Pons (tissue), 1 donor: ENCODE measurements at regions not wholly inside any gene's neighbourhood (a gene's known extent, or its start where the extent isn't known, plus 50 kb on each side); places are given as distances from the start of the nearest gene placed in this dataset.

Source experiments
- DNase-seq: peaks from one replicate; pipeline ENCODE4 v3.0.0-alpha.2; 2016; ENCODE audit warnings: low spot score

DNA sequence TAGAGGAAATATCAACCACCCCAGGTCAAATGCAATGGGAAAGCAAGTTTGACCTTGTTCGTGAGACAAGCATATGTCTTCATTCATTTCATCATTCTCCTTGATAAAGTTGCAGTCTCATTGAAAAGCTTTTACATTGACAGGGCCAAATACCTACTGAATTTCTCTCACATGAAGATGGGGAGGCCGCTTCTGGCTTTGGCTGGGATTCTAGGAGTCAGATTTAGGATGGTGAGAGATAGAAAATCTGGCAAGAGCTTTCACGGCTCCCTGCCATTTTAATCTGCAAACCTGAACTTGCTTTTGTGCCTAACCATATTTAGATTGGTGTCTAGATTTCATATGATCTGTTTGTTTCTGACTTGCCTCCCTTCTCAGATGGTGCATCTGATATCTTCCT, 88.0 kb downstream of the TMEM100 start:
- DNase-seq = no peak

DNA sequence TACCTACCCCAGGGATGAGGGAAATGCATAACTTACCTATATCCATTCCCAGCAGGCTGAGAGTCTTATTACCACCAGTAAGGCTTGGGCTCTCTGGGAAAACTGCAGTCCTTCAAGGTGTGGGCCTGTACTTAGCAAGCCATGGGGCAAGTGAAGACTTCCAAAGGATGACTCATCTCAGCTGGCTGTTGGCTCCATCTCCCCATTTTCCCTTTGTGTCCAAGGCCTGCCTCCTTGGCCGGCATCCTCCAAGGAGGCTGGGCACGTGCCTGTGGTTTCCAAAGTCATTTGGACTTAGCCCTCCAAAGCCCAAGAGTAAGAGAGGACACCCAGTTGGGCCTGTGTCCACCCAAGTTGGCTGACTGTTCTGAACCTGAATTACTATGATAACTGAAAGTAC, 89.8 kb downstream of the TMEM100 start:
- no peak for DNase-seq

DNA sequence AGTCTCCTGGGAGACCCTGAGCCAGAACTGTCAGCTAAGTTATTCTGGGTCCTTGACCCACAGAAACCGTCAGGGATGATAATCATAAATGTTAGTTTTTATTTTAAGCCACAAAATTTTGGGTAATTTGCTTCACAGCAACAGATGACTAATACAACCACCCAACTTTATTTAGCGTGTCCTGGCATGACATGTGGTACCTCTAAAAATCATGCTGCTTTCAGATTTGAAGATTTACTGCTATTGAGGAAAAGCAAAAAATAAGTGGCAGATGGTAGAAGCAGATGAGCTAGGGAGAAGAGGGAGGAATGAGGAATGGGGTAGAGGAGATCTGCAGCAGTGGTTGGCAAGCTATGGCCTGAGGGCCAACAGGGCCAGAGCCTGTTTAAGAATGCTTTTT, 90.4 kb downstream of the TMEM100 start:
- DNase-seq = no peak

DNA sequence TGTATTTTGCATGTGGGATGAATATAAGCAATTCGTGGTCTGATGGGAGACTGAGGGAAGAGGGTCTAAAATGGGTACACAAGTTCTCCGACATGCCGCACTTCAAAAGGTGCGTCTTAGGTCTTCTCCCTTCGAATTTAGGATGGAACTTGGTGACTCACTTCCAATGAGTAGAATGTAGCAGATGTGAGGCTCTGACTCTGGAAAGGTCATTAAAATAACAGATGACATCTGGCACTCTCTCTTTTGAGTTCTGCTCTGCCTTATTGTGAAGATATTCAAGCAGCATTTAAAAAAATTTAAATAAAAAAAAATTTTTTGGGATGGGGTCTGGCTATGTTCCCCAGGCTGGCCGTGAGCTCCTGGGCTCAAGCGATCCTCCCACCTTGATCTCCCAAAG, 92.7 kb downstream of the TMEM100 start:
- DNase-seq = no peak

DNA sequence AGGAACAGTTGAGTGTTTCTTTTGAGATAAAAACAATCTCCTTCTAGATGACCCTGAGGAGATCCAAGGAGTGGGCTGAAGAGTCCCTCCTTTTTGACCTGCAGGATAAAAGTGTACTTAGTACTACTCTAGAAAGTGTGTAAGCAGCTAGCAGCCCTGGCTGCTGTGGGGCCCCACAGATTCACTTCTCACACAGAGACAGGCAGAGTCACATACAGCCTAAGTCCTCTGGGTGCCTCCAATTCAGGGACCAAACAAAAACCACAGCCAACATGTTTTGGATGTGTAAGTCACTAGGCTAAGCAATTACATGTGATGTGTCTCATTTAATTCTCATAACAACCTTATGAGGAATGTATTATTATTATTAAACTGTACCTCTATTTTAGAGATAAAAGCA, 97.1 kb downstream of the TMEM100 start:
- no peak for DNase-seq

DNA sequence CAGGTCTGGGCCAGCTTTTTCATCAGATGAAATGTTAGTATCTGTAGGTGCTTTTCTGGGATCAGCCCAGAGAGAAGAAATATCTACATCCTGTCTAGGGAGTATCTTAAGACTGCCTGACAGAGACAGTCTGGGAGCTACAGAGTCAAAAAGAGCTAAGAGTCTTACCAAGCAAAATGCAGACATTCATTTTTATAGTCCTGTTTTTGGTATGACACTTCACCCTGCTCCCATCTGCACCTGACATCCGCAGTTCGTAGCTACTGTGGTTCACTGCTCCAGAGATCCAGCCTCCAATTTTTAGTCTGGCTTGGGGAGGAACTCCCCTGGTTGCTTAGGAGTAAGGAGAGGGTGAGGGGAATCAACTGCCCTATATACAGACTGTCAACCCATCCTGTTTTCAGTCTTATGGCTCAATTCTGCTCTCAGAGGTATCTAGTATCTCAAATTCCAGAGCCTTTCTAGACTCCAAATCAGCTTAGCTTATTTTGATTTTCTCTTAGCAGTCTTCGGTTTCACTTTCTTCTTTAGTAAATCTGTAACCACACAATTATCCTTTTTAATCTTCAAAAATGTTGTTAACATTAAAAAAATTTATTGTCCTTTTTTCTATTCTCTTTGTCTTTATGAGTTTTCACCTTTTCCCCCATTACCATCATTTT, 97.8 kb downstream of the TMEM100 start:
- no peak for DNase-seq

DNA sequence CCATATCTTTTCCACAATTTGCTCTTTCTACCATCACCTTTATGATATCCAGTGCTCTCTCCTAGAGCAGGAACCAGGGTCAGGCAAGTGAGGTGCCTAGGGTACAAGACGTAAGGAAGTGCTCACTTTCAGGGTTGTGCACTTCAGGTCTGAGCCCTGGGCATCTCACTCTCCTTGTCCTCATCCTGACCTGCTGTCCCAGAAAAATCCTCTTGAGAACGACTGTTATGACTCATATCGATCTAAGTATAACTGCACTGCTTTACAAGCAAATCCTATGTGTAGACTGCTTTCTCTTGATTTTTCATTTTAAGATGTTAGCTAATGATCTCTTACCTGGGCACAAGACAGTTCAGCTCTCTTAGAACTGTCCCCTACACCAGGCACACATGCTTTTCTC, 100.1 kb downstream of the TMEM100 start:
- no peak for DNase-seq

DNA sequence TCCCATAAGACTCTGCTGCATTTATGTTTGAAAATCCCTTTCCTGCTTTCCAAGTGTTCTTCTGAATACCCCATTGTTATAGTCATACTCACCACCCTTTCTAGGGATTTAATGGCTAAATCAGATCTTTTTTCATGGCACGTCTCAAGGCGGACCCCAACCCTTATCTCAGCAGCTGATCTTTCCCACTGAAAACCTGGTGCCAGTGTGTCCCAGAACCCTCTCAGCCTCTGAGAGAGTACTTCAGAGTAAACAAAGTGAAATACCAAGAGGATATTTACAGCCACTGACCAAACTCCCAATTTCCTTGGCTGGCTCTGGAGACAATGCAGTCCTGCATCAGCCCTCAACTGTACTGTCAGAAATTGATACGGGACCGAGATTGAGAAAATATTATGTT, 101.7 kb downstream of the TMEM100 start:
- no peak for DNase-seq

DNA sequence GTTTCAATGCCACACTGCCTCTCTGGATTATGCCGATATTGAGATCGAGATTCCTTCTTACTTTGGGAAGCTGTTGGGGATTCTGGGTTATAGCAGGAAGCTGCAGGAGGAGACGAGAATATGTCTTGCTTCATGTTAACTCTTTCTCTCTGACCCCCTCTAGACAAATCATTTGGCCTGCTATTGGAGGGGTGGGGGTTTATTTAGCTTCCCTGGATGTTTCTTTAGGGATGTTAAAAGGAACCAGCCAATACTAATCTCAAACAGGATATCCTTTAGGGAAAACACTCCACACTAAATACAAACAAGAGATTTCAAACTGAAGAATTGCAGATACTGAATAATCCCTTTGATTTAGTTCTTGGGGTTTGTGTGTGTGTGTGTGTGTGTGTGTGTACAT, 102.6 kb downstream of the TMEM100 start:
- DNase-seq = no peak

DNA sequence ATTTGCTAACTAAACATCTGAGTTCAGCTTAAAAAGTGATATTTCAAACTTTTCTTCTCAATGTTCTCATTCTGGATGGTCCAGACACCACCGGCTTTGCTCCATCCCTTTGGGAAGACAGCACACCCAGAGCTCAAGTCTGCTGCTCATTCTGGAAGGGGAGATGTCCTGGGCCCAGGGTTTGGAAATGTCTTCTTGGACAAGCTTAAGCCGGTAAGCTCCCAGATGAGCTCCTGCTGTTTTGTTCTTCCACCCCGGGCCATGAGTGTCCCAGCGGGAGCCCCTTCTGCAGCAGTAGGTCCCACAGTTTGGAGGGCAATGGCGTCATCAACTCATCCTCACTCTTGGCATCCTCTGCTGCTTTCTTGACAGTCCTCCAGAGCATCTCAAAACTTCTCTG, 105.2 kb downstream of the TMEM100 start:
- DNase-seq = no peak

DNA sequence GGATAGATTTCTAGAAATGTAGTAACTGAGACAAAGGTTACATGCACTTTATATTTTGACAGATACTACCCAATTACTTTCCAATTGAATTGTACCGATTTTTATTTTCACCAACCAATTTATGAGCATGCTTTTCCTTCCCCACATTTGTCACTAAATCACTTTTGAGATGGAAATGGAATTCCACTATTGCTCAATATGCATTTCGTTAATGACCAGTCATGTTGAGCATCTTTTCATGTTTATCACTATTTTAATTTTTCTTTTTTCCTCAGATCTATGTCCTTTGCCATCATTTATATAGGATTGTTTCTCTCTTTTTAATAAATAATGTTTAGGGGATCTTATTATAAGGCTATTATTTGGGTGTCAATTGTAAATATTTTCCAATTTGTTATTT, 102.8 kb upstream of the SMIM36 start:
- DNase-seq = no peak

DNA sequence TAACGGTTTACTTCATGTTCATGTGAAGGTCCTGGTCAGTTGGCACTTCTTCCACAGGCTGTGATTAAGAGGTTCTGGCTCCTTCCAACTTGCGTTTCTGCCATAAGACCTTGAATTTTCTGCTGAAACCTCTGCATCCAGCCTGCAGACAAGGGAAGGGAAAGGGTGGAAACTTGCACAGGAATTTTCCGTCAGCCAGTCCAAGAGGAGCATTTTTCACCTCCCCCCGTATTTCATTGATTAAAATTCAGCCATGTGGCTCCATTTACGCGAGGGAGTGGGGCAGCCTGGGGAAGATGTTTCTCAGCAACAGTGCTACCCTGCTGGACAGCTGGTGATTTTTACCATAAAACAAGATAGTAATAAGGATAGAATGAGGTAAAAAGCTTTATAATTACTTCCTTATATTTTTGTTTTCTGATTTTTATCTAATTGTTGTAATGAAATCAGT, 101.5 kb upstream of the SMIM36 start:
- DNase-seq = no peak

DNA sequence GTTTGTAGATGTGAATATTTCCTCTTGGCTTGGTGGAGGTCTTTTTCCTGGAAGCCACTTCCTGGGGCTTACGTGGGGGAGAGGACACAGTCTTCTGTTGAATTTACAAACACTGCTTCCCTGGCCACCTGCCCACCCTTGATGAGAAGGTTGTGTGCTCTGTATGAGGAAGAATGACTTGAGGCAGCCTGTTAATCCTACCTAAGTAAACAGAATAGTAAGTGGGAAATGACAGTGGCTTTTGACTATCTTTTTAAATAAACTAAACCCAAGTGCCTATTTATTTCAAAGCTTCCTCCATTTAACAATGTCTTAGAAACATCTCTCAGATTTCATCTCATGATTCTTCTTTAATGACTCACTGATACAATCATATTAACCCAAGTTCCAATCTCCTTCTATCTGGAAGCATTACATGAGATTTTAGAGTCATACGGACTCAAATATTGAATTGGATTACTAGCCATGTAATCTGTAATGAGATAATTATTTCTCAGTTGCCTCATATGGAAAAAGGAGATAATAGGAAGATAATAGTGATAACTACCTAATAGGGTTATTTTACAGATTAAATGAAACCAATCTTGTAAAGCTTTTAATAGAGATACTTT, 96.6 kb upstream of the SMIM36 start:
- no peak for DNase-seq

DNA sequence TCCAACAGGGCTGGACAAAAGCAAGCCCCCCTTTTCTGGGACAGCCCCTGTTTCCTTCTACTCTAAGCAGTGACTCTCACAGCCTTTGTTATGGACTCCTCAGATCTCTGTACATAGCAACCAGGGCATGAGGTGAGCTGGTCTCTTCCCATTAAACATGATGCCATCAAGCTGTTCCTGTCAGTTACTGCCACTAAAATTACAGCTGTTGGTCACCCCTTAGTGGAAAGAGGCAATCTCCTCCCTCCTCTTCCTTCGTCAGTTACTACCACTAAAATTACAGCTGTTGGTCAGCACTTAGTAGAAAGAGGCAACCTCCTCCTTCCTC, 95.2 kb upstream of the SMIM36 start:
- no peak for DNase-seq

DNA sequence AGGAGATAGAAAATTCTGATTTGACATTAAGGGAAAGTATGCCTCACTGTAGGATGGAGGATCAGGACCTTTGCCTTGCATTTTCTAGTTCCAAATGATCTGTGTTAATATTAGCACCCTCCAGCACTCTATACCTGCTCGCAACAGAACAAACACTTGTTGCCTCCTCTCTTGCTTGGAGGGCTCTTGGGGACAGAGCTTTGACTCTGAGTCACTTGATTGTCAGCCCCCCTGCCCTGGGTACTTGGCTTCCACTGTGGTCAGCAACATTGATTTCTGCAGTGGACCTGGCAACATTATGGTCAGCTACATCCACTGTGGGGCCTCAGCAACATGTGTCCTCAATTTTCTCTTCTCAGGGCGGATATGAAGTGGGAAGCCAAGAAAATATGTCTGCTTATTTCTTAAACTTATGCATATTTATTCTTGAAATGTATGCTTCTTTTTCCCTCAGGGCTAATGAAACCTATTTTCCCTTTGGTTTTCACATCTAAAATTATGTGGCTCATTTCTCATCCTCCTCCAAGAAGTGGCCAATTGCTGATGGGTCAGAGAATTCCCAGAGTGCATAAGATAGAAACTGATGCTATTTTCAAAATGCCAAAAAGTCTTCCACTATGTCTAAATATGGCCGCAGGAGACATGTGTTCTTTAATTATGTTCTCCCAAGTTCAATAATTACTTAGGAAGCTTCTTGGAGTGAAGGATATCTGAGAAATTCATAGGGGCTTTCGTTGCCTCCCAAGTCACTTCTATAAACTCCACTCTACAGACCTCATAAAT, 94.6 kb upstream of the SMIM36 start:
- DNase-seq = no peak

DNA sequence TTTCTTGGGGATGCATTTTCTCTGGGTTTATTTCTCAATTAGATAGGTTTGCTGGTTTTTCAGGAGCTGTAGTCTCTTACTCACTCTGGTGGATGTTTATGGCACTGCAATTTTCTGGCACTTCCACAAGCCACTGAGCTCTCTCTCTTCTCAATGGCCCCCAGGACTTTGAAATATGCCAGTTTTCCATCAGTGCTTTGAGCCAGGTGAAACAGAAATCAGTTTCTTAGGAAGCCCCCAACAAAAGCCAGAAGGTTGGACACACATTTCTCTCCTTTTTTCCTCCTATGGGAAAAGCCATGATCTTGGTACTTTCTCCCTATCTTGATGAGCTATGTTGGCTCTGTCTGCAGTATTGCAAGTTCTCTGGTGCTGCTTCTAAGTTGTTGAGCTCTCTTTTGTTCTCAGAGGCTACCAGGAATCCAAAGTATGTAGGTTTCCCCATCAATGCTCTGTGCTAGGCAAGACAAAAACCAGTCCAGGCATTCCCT, 90.7 kb upstream of the SMIM36 start:
- no peak for DNase-seq

DNA sequence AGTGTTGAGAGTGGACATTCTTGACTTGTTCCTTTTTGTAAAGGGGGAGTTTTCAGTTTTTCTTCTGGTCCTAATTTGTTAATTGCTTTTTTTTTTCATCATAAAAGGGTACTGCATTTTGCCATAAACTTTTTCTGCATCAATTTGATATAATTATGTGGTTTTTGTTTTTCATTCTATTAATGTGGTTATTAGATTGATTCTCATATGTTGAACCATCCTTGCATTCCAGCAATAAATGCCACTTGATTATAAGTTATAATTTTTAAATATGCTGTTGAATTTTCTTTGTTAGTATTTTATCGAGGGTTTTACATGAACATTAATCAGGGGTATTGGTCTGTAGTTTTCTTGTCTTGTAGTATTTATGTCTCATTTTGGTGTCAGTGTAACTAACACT, 87.2 kb upstream of the SMIM36 start:
- no peak for DNase-seq

DNA sequence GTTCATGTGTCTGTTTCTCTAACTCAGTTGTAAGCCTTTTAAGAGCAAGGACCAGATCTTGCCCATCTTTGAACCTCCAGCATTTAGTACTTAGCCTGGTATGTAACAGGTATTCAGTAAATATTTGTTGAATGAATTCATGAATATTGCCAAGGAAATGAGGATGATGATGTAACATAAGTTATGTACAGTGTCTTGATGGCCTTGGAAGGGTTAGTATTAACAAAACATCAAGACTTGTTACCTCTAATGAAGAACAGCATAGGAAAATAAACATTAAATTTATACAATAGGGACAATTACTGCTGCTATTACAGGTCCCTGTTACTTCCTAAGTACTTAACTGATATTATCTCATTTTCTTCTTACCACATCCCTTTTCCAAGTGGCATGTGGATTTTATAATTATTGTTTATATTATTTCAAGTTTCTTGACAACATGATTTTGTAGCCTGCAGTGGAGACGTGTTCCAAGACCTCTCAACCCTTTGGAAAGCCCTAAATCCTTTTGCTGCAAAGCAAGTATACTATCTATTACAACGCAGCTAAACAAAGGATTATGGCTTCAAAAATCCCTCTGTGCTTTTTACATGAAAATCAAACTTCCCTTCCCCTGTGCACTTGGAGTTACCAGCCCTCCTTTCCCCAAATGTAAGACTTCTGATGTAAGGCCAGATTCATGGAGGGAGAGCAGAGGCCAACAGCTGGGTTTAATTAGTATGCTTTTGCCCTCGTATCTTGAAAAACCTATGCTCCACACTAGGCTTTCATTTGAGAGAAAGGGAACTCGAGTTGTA, 77.4 kb upstream of the SMIM36 start:
- no peak for DNase-seq

DNA sequence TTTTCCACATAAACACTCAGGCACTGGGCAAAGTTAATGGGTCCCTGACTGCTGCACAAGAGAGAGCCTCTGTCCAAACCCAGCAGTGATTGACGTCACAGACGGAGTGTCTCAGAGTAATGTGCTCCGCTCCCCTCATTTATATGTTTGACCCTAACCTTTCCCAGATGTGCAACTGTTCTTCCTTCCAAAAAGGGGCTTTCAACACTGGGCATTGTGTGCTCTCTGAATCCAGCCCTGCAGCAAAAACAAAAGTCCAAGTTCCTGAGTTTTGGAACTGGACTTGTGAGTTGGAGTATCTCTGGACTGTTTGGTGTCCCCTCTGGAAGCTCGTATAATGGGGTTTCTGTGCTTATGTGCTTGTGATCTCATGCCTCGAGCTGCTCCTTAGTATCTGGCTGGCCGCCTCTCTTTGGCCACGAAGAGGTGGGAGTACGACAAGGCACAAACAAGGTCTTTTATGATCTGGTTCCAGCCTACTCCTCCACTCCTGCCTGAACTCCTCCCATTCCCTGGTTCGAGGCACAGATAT, 76.4 kb upstream of the SMIM36 start:
- DNase-seq = no peak

DNA sequence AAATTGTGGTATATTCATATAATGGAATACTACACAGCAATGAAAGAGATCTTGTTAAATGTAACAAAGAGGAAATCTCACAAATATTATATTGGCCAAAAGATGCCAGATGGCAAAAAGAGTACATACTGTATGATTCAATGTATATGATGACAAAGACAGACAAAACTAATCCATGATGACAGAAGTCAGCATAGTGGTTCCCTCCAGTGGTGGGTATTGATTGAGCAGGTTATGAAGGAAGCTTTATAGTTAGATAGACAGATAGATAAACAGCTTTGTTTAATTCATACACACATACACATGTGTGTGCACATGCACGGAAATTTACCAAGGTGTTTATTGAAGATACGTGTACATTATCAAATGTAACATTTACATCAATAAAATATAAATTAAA, 74.4 kb upstream of the SMIM36 start:
- no peak for DNase-seq

DNA sequence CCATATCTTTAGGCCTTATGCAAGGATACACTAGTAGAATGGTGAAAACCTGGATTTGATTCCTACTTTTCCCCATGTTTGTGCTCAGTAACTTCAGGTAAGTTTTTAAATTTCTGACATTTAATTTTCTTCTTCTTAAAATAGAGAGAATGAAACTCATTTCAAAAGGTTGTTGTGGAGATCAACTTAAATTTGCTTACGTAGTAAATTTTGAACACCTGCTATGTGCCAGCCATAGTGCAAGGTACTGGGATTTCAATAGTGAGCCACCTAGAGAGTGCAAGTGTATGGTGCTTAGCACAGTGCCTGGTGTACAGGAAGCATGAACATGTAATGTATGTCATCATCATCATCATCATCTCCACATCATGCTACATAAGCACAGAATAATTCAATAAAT, 73.6 kb upstream of the SMIM36 start:
- DNase-seq = no peak

DNA sequence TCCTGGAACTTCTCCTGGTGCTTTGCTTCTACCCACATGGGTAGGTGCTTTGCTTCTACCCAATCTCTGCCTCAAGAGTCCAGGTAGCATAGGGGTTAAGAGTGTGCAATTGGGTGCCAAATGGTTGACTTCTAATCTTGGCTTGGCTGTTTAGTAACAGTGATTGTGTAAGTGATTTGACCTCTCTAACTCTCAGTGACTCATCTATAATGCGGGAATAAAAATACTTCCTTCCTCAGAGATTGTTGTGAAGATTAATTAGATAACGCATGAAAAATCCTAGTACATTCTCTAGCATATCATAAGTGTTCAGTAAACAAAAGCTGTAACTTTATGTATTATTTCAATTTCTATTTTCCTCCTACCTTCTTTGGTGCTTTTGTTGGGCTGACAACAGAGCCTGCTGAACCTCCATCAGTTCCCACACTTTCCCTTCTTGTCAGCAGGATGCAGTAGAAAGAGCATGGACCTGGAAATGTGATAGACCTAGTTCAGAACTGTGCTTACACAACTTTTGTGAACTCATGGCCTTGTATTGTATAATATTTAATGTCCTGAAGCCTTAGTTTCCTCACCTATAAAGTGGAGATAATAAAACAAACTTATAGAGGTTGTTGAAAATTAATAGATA, 72.9 kb upstream of the SMIM36 start:
- no peak for DNase-seq
